ENCODE measurements at regions not wholly inside any gene's neighbourhood (a gene's known extent, or its start where the extent isn't known, plus 50 kb on each side); places are given as distances from the start of the nearest gene placed in this dataset.
A peak's percentile ranks its signal among the peaks of the same experiment; 100 is the strongest.

- no peak for FAIRE-seq
- DNase-seq (ENCODE audit: insufficient read length, low spot score), result no peak
- TF ChIP-seq, protein P1, sequence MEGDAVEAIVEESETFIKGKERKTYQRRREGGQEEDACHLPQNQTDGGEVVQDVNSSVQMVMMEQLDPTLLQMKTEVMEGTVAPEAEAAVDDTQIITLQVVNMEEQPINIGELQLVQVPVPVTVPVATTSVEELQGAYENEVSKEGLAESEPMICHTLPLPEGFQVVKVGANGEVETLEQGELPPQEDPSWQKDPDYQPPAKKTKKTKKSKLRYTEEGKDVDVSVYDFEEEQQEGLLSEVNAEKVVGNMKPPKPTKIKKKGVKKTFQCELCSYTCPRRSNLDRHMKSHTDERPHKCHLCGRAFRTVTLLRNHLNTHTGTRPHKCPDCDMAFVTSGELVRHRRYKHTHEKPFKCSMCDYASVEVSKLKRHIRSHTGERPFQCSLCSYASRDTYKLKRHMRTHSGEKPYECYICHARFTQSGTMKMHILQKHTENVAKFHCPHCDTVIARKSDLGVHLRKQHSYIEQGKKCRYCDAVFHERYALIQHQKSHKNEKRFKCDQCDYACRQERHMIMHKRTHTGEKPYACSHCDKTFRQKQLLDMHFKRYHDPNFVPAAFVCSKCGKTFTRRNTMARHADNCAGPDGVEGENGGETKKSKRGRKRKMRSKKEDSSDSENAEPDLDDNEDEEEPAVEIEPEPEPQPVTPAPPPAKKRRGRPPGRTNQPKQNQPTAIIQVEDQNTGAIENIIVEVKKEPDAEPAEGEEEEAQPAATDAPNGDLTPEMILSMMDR (IDR thresholded peaks at IDR 0.05; ENCODE audit: insufficient read depth, missing control alignments), result no peak
Measured at GRCh38 chr5:39577529-39577928, 152.7 kb upstream of the DAB2 start.

DNA sequence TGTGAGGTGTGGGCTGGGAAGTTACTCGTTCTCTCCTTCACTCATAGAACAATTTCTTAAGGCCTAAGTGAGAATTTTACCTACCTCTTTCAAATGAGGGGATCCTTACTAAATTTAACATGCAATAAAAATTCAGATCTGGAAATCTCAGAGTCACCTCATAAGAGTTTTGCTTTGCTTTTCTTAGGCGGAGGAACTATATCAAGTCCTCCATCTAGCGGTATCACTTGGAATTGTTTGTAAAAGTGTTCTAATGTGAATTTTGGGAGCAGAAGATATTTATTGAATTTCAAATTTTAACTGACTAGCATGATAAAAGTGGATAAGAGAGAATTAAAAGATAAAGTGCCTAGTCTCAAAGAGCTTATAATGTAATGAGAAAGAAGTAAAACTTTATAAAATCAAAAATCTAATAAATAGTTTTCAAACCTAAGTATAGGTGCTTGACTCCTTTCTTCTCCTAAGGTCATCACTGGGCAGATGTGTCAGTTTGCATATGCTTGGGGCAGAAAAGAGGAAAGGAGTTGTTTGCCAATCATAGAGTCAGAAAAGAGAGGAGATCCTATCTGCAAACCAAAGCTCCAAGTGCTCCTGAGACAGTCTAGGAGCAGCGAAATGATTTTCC lies 145.7 kb upstream of the DAB2 start:
- TF ChIP-seq, protein P1 (IDR thresholded peaks at IDR 0.05; ENCODE audit: insufficient read depth, missing control alignments), result peak; percentile 65
- DNase-seq (ENCODE audit: insufficient read length, low spot score), result no peak
- FAIRE-seq, result no peak

GRCh38 chr5:39569857-39570256 lies 145.1 kb upstream of the DAB2 start:
- TF ChIP-seq, protein P1 (IDR thresholded peaks at IDR 0.05; ENCODE audit: insufficient read depth, missing control alignments), result no peak
- DNase-seq (ENCODE audit: insufficient read length, low spot score), result no peak
- FAIRE-seq, result no peak

- TF ChIP-seq, protein P1 (IDR thresholded peaks at IDR 0.05; ENCODE audit: insufficient read depth, missing control alignments), result no peak
- DNase-seq (ENCODE audit: insufficient read length, low spot score) (no peak), FAIRE-seq (no peak)
Measured at GRCh38 chr5:39566891-39567290, 142.1 kb upstream of the DAB2 start.

- FAIRE-seq, result no peak
Measured at GRCh38 chr5:39566029-39566428, 141.2 kb upstream of the DAB2 start.

DNA sequence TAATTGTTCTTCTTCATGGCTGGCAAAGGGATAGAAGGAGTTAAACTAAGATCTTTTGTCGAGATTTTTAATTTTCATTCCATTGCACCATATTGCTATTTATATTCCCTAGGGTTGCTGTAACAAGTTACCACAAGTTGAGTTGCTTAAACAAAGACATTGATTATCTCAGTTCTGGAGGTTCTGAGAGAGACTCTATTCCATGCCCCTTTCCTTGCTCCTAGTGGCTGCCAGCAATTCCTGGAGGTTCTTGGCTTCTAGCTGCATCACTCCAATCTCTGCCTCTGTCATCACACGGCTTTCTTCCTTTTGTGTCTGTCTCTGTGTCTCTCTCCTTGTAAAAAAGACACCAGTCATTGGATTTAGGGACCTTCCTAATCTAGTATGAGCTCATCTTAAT lies 136.6 kb upstream of the DAB2 start:
- FAIRE-seq (no peak), DNase-seq (ENCODE audit: insufficient read length, low spot score) (no peak)
- TF ChIP-seq, protein P1 (IDR thresholded peaks at IDR 0.05; ENCODE audit: insufficient read depth, missing control alignments), result no peak

More at GRCh38 chr5:39566029-39566428, 141.2 kb upstream of the DAB2 start:
- no peak for DNase-seq (ENCODE audit: insufficient read length, low spot score)
- TF ChIP-seq, protein P1 (IDR thresholded peaks at IDR 0.05; ENCODE audit: insufficient read depth, missing control alignments), result no peak

DNA sequence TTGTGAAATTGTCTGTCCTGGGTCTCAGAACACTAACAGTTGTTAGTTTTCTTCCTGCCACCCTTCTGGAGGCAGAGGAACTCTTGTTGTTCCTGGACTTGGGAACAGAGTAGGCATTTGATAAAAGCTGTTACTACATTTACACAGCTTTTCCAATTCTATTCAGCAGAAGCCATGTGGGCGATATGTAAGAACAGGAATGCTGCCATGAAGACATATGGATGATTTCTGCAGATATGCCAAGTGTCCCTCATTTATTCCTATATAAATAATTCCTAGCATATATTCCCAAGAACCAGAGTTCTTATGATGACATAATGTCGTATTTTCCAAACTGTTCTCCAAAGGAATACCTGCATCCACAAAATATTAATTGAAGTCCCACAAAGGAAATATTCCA lies 135.9 kb upstream of the DAB2 start:
- DNase-seq (ENCODE audit: insufficient read length, low spot score) (no peak), FAIRE-seq (no peak)
- TF ChIP-seq, protein P1 (IDR thresholded peaks at IDR 0.05; ENCODE audit: insufficient read depth, missing control alignments), result no peak
